ENCODE measurements at regions not wholly inside any gene's neighbourhood (a gene's known extent, or its start where the extent isn't known, plus 50 kb on each side); places are given as distances from the start of the nearest gene placed in this dataset.

DNA sequence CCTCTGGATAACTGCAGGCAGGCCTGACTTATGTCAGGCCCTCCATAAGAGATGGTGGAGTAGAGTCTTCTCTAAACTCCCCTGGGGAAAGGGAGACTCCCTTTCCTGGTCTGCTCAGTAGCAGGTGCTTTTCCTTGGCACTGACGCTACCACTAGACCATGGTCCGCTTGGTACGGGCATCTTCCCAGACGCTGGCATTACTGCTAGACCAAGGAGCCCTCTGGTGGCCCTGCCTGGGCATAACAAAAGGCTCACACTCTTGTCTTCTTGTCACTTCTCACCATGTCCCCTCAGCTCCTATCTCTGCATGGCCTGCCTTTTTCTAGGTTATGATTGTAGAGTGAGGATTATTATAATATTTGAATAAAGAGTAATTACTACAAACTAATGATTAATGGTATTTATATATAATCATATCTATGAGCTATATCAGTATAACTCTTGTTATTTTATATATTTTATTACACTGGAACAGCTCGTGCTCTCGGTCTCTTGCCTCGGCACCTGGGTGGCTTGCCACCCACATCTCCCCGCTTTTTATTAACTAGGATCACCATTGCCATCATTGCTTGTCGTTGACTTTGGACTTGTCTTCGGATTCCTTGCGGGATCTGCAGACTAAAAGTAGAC is 59.8 kb upstream of the ARL4D start:
- no TSS peak for BruUV-seq (replicated peaks)
- H3K27me3 ChIP-seq (ENCODE audit: control insufficient read depth in 2 of 2, insufficient read depth in 2 of 2, low read length in 2 of 2), result no peaks in the 10 kb centered on the region
- H3K4me1 ChIP-seq (replicated peaks in 1 of 2; ENCODE audit: control insufficient read depth in 2 of 2, insufficient read depth in 2 of 2, low read length in 2 of 2), result no peaks in the 10 kb centered on the region; a peak in 1 of 5 replicates
- CTCF ChIA-PET (ENCODE audit: low intra/inter-chr PET ratio), result interaction anchor here (0.6 kb wide), 1 partner anchor 333 kb away, joined by 3 read pairs; no protein-coding TSS in a partner anchor
- DNase-seq (ENCODE audit: extremely low read depth in 1 of 4, low spot score in 3 of 4) (no peak), FAIRE-seq (no peak), ATAC-seq (no peak)
- H3K36me3 ChIP-seq (ENCODE audit: control insufficient read depth, insufficient read depth, low read length), result no peaks in the 10 kb centered on the region
- no peaks in the 10 kb centered on the region for H3K9me1 ChIP-seq (ENCODE audit: control insufficient read depth, insufficient read depth, low read length)
- TF ChIP-seq STAG1 (CRISPR knock-in tag; IDR thresholded peaks at IDR 0.05; ENCODE audit: borderline replicate concordance), result peak; percentile 24; the same call in 1 of the 2 replicates
- TF ChIP-seq ELF4 (CRISPR knock-in tag; IDR thresholded peaks at IDR 0.05), result no peak
- TF ChIP-seq, protein P1, sequence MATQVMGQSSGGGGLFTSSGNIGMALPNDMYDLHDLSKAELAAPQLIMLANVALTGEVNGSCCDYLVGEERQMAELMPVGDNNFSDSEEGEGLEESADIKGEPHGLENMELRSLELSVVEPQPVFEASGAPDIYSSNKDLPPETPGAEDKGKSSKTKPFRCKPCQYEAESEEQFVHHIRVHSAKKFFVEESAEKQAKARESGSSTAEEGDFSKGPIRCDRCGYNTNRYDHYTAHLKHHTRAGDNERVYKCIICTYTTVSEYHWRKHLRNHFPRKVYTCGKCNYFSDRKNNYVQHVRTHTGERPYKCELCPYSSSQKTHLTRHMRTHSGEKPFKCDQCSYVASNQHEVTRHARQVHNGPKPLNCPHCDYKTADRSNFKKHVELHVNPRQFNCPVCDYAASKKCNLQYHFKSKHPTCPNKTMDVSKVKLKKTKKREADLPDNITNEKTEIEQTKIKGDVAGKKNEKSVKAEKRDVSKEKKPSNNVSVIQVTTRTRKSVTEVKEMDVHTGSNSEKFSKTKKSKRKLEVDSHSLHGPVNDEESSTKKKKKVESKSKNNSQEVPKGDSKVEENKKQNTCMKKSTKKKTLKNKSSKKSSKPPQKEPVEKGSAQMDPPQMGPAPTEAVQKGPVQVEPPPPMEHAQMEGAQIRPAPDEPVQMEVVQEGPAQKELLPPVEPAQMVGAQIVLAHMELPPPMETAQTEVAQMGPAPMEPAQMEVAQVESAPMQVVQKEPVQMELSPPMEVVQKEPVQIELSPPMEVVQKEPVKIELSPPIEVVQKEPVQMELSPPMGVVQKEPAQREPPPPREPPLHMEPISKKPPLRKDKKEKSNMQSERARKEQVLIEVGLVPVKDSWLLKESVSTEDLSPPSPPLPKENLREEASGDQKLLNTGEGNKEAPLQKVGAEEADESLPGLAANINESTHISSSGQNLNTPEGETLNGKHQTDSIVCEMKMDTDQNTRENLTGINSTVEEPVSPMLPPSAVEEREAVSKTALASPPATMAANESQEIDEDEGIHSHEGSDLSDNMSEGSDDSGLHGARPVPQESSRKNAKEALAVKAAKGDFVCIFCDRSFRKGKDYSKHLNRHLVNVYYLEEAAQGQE (IDR thresholded peaks at IDR 0.05; ENCODE audit: borderline replicate concordance), result peak; percentile 30; the same call in 1 of the 2 replicates
- TF ChIP-seq, protein P1 (CRISPR knock-in tag; IDR thresholded peaks at IDR 0.05; ENCODE audit: low read depth), result no peak
- TF ChIP-seq MEF2D (tag; conservative IDR thresholded peaks at IDR 0.05; ENCODE audit: low read depth), result no peak
- peak; percentile 34 to 57; a peak in 2 of 4 replicates for TF ChIP-seq RAD21 (CRISPR knock-in tag; conservative IDR thresholded peaks at IDR 0.05 in 1 of 2, IDR thresholded peaks at IDR 0.05 in 1 of 2)
- no peak for TF ChIP-seq ZSCAN32 (CRISPR knock-in tag; IDR thresholded peaks at IDR 0.05)
- TF ChIP-seq, protein P2, sequence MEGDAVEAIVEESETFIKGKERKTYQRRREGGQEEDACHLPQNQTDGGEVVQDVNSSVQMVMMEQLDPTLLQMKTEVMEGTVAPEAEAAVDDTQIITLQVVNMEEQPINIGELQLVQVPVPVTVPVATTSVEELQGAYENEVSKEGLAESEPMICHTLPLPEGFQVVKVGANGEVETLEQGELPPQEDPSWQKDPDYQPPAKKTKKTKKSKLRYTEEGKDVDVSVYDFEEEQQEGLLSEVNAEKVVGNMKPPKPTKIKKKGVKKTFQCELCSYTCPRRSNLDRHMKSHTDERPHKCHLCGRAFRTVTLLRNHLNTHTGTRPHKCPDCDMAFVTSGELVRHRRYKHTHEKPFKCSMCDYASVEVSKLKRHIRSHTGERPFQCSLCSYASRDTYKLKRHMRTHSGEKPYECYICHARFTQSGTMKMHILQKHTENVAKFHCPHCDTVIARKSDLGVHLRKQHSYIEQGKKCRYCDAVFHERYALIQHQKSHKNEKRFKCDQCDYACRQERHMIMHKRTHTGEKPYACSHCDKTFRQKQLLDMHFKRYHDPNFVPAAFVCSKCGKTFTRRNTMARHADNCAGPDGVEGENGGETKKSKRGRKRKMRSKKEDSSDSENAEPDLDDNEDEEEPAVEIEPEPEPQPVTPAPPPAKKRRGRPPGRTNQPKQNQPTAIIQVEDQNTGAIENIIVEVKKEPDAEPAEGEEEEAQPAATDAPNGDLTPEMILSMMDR (IDR thresholded peaks at IDR 0.05 in 2 of 3, conservative IDR thresholded peaks at IDR 0.05 in 1 of 3; ENCODE audit: insufficient read depth in 2 of 3, low read depth in 1 of 3, low read length in 3 of 3), result peak; percentile 32 to 62 (median 60); a peak in 5 of 6 replicates
- 0 out of 2 replicates have a peak, but pooled peaks have one; percentile 7 for TF ChIP-seq SMC3 (conservative IDR thresholded peaks at IDR 0.05; ENCODE audit: insufficient read depth, low read depth, low read length)
- intact Hi-C loops (cut with micrococcal nuclease), result no loop called here
- H3K9me3 ChIP-seq (replicated peaks; ENCODE audit: control insufficient read depth, insufficient read depth, low read depth, low read length), result no peaks in the 10 kb centered on the region
- H3K4me3 ChIP-seq, result no peak overlapping the region
- in situ Hi-C loops (cut with MboI), result loop anchor here (5.0 kb wide), 1 partner anchor 57 kb away; no protein-coding TSS in a partner anchor
- POLR2A ChIA-PET, result interaction anchor here (0.7 to 1.7 kb wide), 4 partner anchors 14 to 29 kb away, joined by 3 to 10 read pairs (median 4); no protein-coding TSS in a partner anchor
- no peak overlapping the region for H2AFZ ChIP-seq (ENCODE audit: low read depth, low read length)
- H3K27ac ChIP-seq (ENCODE audit: extremely low read depth, low read depth, low read length), result no peak overlapping the region
- no peak overlapping the region for H3K9ac ChIP-seq (ENCODE audit: insufficient read depth in 1 of 2, low read depth in 2 of 2, low read length in 2 of 2)
- WGBS (ENCODE audit: insufficient coverage, low coverage, missing lambda C conversion rate), result 3% methylated on average over 11 of the region's 11 CpGs
- H3K4me2 ChIP-seq (ENCODE audit: insufficient read depth, low read length), result no peak overlapping the region
- no peaks in the 10 kb centered on the region for H3K79me2 ChIP-seq (ENCODE audit: control insufficient read depth, insufficient read depth, low read length)
- no peaks in the 10 kb centered on the region for H4K20me1 ChIP-seq (replicated peaks; ENCODE audit: control insufficient read depth, insufficient read depth, low read length)
